GM19463 (cell line): ENCODE measurements at regions not wholly inside any gene's neighbourhood (a gene's known extent, or its start where the extent isn't known, plus 50 kb on each side); places are given as distances from the start of the nearest gene placed in this dataset.

ENCODE experiments used
- ATAC-seq: cut with Tn5 transposase; IDR thresholded peaks from one replicate; pipeline ENCODE4 v1.9.1; 2021; ENCODE audit warnings: mild to moderate bottlenecking, moderate library complexity; ENCODE audit not compliant: unreplicated experiment

- no peak for ATAC-seq
Observed at GRCh38 chr18:22882084-22882483, 51.0 kb upstream of the RBBP8 start.

- ATAC-seq: no peak
Observed at GRCh38 chr18:22883179-22883578, 49.9 kb upstream of the RBBP8 start.
